GM18505 (cell line): ENCODE measurements at regions not wholly inside any gene's neighbourhood (a gene's known extent, or its start where the extent isn't known, plus 50 kb on each side); places are given as distances from the start of the nearest gene placed in this dataset.
"Not testable (repeated sequence)": the region's sequence is repeated elsewhere in the genome, so short reads cannot be mapped to it uniquely, and the experiment has no call there.

Experiments
- ATAC-seq: cut with Tn5 transposase; IDR thresholded peaks from one replicate; pipeline ENCODE4 v1.9.1; 2021; ENCODE audit not compliant: unreplicated experiment
- POLR2A ChIP-seq: IDR thresholded peaks from 4 replicates; pipeline ENCODE4 v1.6.1; 2011; ENCODE audit warnings: borderline replicate concordance; ENCODE audit not compliant: insufficient read depth, insufficient read length; ENCODE audit errors: extremely low read depth

- no peak for TF ChIP-seq POLR2A
- ATAC-seq, result no peak
Measured at GRCh38 chr5:63240063-63240755, 661.6 kb downstream of the LRRC70 start.

- no peak for ATAC-seq
- TF ChIP-seq POLR2A, result no peak
Measured at GRCh38 chr5:63233911-63234310, 655.3 kb downstream of the LRRC70 start.

GRCh38 chr5:63233361-63233760 lies 654.7 kb downstream of the LRRC70 start:
- no peak for ATAC-seq
- no peak for TF ChIP-seq POLR2A

GRCh38 chr5:63230754-63231153 lies 652.1 kb downstream of the LRRC70 start:
- no peak for ATAC-seq
- TF ChIP-seq POLR2A, result no peak

GRCh38 chr5:63228154-63228553 lies 649.5 kb downstream of the LRRC70 start:
- ATAC-seq, result no peak

GRCh38 chr5:63220244-63220643 lies 641.6 kb downstream of the LRRC70 start:
- TF ChIP-seq POLR2A, result no peak
- ATAC-seq, result no peak

More at GRCh38 chr5:63228154-63228553, 649.5 kb downstream of the LRRC70 start:
- no peak for TF ChIP-seq POLR2A

GRCh38 chr5:63217422-63217821 lies 638.8 kb downstream of the LRRC70 start:
- no peak for ATAC-seq
- no peak for TF ChIP-seq POLR2A

- no peak for ATAC-seq
- TF ChIP-seq POLR2A, result no peak
Measured at GRCh38 chr5:63213256-63213655, 634.6 kb downstream of the LRRC70 start.

GRCh38 chr5:63211448-63212132 lies 633.0 kb downstream of the LRRC70 start:
- TF ChIP-seq POLR2A, result no peak
- ATAC-seq, result no peak

GRCh38 chr5:63205976-63206375 lies 627.4 kb downstream of the LRRC70 start:
- TF ChIP-seq POLR2A, result no peak
- ATAC-seq, result no peak

- TF ChIP-seq POLR2A, result no peak
- no peak for ATAC-seq
Measured at GRCh38 chr5:63201738-63202137, 623.1 kb downstream of the LRRC70 start.

GRCh38 chr5:63194126-63194525 lies 615.5 kb downstream of the LRRC70 start:
- no peak for ATAC-seq
- no peak for TF ChIP-seq POLR2A

- ATAC-seq, result not testable (repeated sequence)
Measured at GRCh38 chr5:63180190-63180589, 601.6 kb downstream of the LRRC70 start.

- TF ChIP-seq POLR2A, result no peak
- no peak for ATAC-seq
Measured at GRCh38 chr5:63175850-63176249, 597.2 kb downstream of the LRRC70 start.
